Head of caudate nucleus (tissue), 42 donors: ENCODE measurements at regions not wholly inside any gene's neighbourhood (a gene's known extent, or its start where the extent isn't known, plus 50 kb on each side); places are given as distances from the start of the nearest gene placed in this dataset.
A peak's percentile ranks its signal among the peaks of the same experiment; 100 is the strongest.
"Not testable (repeated sequence)": the region's sequence is repeated elsewhere in the genome, so short reads cannot be mapped to it uniquely, and the experiment has no call there.

Experiments used
- DNase-seq, 42 donors: peaks; one replicate each; pipeline versions ENCODE4 v3.0.0 to v3.0.0-alpha.2; 2020 to 2021; ENCODE audit warnings: mixed read lengths in 7 of 42
- intact Hi-C: fragments of 100-400 bp; cut with DNase I; formaldehyde crosslinking; loops from one replicate; pipeline ENCODE4 v1.15.0; 2022

GRCh38 chr18:76307293-76307690, 187.8 kb downstream of the ZNF516 start:
- intact Hi-C loops: no loop called here
- no peak for DNase-seq

GRCh38 chr18:76306685-76307292, 188.3 kb downstream of the ZNF516 start:
- intact Hi-C loops: no loop called here
- no peak for DNase-seq

GRCh38 chr18:76285866-76286265, 209.2 kb downstream of the ZNF516 start:
- intact Hi-C loops: no loop called here
- no peak for DNase-seq

- intact Hi-C loops: no loop called here
- DNase-seq: no peak
Measured at GRCh38 chr18:76281565-76281964, 213.5 kb downstream of the ZNF516 start.

- DNase-seq: no peak
- intact Hi-C loops: no loop called here
Measured at GRCh38 chr18:76277801-76278200, 217.2 kb downstream of the ZNF516 start.

- DNase-seq: no peak
- intact Hi-C loops: no loop called here
Measured at GRCh38 chr18:76275727-76276313, 219.2 kb downstream of the ZNF516 start.

GRCh38 chr18:76274468-76275289, 220.4 kb downstream of the ZNF516 start:
- intact Hi-C loops: no loop called here
- DNase-seq: peak in 38 of 42 donors; percentile 13 to 72 (median 48)

- DNase-seq: no peak
Measured at GRCh38 chr18:76273956-76274355, 221.1 kb downstream of the ZNF516 start.

GRCh38 chr18:76273036-76273545, 222.0 kb downstream of the ZNF516 start:
- DNase-seq: no peak
- intact Hi-C loops: no loop called here

More at GRCh38 chr18:76273956-76274355, 221.1 kb downstream of the ZNF516 start:
- intact Hi-C loops: no loop called here

GRCh38 chr18:76267423-76267822, 227.6 kb downstream of the ZNF516 start:
- intact Hi-C loops, DNase-seq: not testable (repeated sequence)

GRCh38 chr18:76266236-76266991, 228.6 kb downstream of the ZNF516 start:
- intact Hi-C loops: no loop called here
- DNase-seq: no peak

- peak in 1 of 42 donors; percentile 23 for DNase-seq
- intact Hi-C loops: no loop called here
Measured at GRCh38 chr18:76265497-76266235, 229.4 kb downstream of the ZNF516 start.

- no peak for DNase-seq
- intact Hi-C loops: no loop called here
Measured at GRCh38 chr18:76264876-76265250, 230.2 kb downstream of the ZNF516 start.

- DNase-seq: no peak
- intact Hi-C loops: no loop called here
Measured at GRCh38 chr18:76264198-76264875, 230.7 kb downstream of the ZNF516 start.

GRCh38 chr18:76263046-76264005, 231.7 kb downstream of the ZNF516 start:
- no peak for DNase-seq
- intact Hi-C loops: no loop called here

GRCh38 chr18:76260941-76261472, 234.0 kb downstream of the ZNF516 start:
- intact Hi-C loops: no loop called here

GRCh38 chr18:76259711-76260110, 235.3 kb downstream of the ZNF516 start:
- DNase-seq: no peak
- intact Hi-C loops: no loop called here

More at GRCh38 chr18:76260941-76261472, 234.0 kb downstream of the ZNF516 start:
- peak in 36 of 42 donors; percentile 4 to 66 (median 38) for DNase-seq
